ENCODE measurements at regions not wholly inside any gene's neighbourhood (a gene's known extent, or its start where the extent isn't known, plus 50 kb on each side); places are given as distances from the start of the nearest gene placed in this dataset.

DNA sequence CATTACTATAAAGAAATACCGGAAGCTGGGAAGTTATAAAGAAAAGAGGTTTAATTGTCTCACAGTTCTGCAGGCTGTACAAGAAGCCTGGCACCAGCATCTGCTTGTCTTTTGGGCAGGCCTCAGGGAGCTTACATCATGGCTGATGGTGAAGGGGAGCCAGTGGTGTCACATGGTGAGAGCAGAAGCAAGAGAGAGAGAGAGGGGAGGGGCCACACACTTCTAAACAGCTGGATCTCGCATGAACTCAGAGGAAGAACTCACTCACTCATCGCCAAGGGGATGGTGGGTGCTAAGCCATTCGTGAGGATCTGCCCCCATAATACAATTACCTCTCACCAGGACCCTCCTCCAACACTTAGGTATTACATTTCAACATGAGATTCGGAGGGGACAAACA, 51.8 kb upstream of the ANKRD34C start:
- TF ChIP-seq POLR2AphosphoS5 (IDR thresholded peaks at IDR 0.05) (no peak), EP300 (conservative IDR thresholded peaks at IDR 0.05; ENCODE audit: poor library complexity, severe bottlenecking) (no peak), SMC3 (conservative IDR thresholded peaks at IDR 0.05; ENCODE audit: poor library complexity) (no peak), MXI1 (conservative IDR thresholded peaks at IDR 0.05; ENCODE audit: poor library complexity, severe bottlenecking) (no peak), TAF1 (IDR thresholded peaks at IDR 0.05; ENCODE audit: low read depth) (no peak)
- TF ChIP-seq, protein P1, sequence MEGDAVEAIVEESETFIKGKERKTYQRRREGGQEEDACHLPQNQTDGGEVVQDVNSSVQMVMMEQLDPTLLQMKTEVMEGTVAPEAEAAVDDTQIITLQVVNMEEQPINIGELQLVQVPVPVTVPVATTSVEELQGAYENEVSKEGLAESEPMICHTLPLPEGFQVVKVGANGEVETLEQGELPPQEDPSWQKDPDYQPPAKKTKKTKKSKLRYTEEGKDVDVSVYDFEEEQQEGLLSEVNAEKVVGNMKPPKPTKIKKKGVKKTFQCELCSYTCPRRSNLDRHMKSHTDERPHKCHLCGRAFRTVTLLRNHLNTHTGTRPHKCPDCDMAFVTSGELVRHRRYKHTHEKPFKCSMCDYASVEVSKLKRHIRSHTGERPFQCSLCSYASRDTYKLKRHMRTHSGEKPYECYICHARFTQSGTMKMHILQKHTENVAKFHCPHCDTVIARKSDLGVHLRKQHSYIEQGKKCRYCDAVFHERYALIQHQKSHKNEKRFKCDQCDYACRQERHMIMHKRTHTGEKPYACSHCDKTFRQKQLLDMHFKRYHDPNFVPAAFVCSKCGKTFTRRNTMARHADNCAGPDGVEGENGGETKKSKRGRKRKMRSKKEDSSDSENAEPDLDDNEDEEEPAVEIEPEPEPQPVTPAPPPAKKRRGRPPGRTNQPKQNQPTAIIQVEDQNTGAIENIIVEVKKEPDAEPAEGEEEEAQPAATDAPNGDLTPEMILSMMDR (IDR thresholded peaks at IDR 0.05; ENCODE audit: poor library complexity, severe bottlenecking), result no peak
- Histone ChIP-seq H3K4me3 (ENCODE audit: low read length) (no peak overlapping the region), H3K27ac (ENCODE audit: low read length) (no peak overlapping the region), H3K27me3 (ENCODE audit: insufficient read depth, low read depth, low read length) (no peaks in the 10 kb centered on the region), H3K9me2 (ENCODE audit: insufficient read depth, low read length) (no peaks in the 10 kb centered on the region), H3K9me3 (ENCODE audit: low read length) (peaks cover 7% of the 10 kb centered on the region), H3K36me3 (ENCODE audit: insufficient read depth, low read length) (no peaks in the 10 kb centered on the region), H3K4me2 (ENCODE audit: low read length) (no peak overlapping the region), H3K79me2 (replicated peaks; ENCODE audit: insufficient read depth, low read length) (no peaks in the 10 kb centered on the region), H3F3A (ENCODE audit: insufficient read depth, low read length, poor library complexity, severe bottlenecking) (no peaks in the 10 kb centered on the region), H4K20me1 (ENCODE audit: insufficient read depth) (no peaks in the 10 kb centered on the region), H2AFZ (ENCODE audit: low read depth, low read length) (no peak overlapping the region), H3K9ac (ENCODE audit: low read length) (no peak overlapping the region)

- Histone ChIP-seq H3K4me3 (ENCODE audit: low read length) (no peak overlapping the region), H3K27ac (ENCODE audit: low read length) (no peak overlapping the region), H3K79me2 (replicated peaks; ENCODE audit: insufficient read depth, low read length) (no peaks in the 10 kb centered on the region), H4K20me1 (ENCODE audit: insufficient read depth) (no peaks in the 10 kb centered on the region), H3K9me2 (ENCODE audit: insufficient read depth, low read length) (no peaks in the 10 kb centered on the region), H3F3A (ENCODE audit: insufficient read depth, low read length, poor library complexity, severe bottlenecking) (no peaks in the 10 kb centered on the region), H2AFZ (ENCODE audit: low read depth, low read length) (no peak overlapping the region), H3K27me3 (ENCODE audit: insufficient read depth, low read depth, low read length) (no peaks in the 10 kb centered on the region), H3K36me3 (ENCODE audit: insufficient read depth, low read length) (no peaks in the 10 kb centered on the region), H3K9ac (ENCODE audit: low read length) (no peak overlapping the region), H3K9me3 (ENCODE audit: low read length) (no peaks in the 10 kb centered on the region), H3K4me2 (ENCODE audit: low read length) (no peak overlapping the region)
- TF ChIP-seq EZH2 (IDR thresholded peaks at IDR 0.05; ENCODE audit: borderline replicate concordance, insufficient read depth, low read length, poor library complexity, severe bottlenecking) (no peak), MXI1 (conservative IDR thresholded peaks at IDR 0.05; ENCODE audit: poor library complexity, severe bottlenecking) (no peak), TAF1 (IDR thresholded peaks at IDR 0.05; ENCODE audit: low read depth) (no peak), RAD21 (conservative IDR thresholded peaks at IDR 0.05) (no peak), SMC3 (conservative IDR thresholded peaks at IDR 0.05; ENCODE audit: poor library complexity) (no peak)
- TF ChIP-seq, protein P1 (IDR thresholded peaks at IDR 0.05; ENCODE audit: poor library complexity, severe bottlenecking), result no peak
Measured at GRCh38 chr15:79222808-79223207, 59.7 kb upstream of the ANKRD34C start.

DNA sequence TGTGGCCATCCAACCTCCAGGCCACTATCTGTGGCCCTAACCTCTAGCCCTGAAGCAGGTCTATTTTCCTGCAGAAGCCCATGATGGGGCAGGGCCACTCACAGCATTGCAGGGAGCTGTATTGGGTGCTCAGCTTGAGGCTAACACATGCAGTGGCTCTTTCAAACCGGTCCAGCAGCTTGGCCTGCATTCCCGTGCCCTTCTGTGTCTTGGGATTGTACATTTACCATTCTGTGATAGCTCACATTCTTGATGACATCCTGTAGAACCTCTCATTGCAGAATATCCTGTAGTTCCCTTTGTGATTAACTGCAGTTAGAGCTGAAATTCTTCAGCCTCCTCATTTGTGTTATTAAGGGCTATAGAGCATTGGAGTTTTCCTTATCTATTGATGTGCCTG, 60.8 kb upstream of the ANKRD34C start:
- Histone ChIP-seq H3F3A (ENCODE audit: insufficient read depth, low read length, poor library complexity, severe bottlenecking) (no peaks in the 10 kb centered on the region), H2AFZ (ENCODE audit: low read depth, low read length) (no peak overlapping the region), H3K4me2 (ENCODE audit: low read length) (no peak overlapping the region), H3K9me3 (ENCODE audit: low read length) (peaks cover 4% of the 10 kb centered on the region), H3K4me3 (ENCODE audit: low read length) (no peak overlapping the region), H3K36me3 (ENCODE audit: insufficient read depth, low read length) (no peaks in the 10 kb centered on the region), H4K20me1 (ENCODE audit: insufficient read depth) (no peaks in the 10 kb centered on the region), H3K79me2 (replicated peaks; ENCODE audit: insufficient read depth, low read length) (no peaks in the 10 kb centered on the region), H3K9me2 (ENCODE audit: insufficient read depth, low read length) (no peaks in the 10 kb centered on the region), H3K27ac (ENCODE audit: low read length) (no peak overlapping the region), H3K27me3 (ENCODE audit: insufficient read depth, low read depth, low read length) (no peaks in the 10 kb centered on the region), H3K9ac (ENCODE audit: low read length) (no peak overlapping the region)
- TF ChIP-seq, protein P1 (IDR thresholded peaks at IDR 0.05; ENCODE audit: poor library complexity, severe bottlenecking), result no peak
- TF ChIP-seq, protein P2, sequence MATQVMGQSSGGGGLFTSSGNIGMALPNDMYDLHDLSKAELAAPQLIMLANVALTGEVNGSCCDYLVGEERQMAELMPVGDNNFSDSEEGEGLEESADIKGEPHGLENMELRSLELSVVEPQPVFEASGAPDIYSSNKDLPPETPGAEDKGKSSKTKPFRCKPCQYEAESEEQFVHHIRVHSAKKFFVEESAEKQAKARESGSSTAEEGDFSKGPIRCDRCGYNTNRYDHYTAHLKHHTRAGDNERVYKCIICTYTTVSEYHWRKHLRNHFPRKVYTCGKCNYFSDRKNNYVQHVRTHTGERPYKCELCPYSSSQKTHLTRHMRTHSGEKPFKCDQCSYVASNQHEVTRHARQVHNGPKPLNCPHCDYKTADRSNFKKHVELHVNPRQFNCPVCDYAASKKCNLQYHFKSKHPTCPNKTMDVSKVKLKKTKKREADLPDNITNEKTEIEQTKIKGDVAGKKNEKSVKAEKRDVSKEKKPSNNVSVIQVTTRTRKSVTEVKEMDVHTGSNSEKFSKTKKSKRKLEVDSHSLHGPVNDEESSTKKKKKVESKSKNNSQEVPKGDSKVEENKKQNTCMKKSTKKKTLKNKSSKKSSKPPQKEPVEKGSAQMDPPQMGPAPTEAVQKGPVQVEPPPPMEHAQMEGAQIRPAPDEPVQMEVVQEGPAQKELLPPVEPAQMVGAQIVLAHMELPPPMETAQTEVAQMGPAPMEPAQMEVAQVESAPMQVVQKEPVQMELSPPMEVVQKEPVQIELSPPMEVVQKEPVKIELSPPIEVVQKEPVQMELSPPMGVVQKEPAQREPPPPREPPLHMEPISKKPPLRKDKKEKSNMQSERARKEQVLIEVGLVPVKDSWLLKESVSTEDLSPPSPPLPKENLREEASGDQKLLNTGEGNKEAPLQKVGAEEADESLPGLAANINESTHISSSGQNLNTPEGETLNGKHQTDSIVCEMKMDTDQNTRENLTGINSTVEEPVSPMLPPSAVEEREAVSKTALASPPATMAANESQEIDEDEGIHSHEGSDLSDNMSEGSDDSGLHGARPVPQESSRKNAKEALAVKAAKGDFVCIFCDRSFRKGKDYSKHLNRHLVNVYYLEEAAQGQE (IDR thresholded peaks at IDR 0.05; ENCODE audit: borderline replicate concordance), result no peak
- TF ChIP-seq POLR2AphosphoS5 (IDR thresholded peaks at IDR 0.05) (no peak), EZH2 (IDR thresholded peaks at IDR 0.05; ENCODE audit: borderline replicate concordance, insufficient read depth, low read length, poor library complexity, severe bottlenecking) (no peak), RAD21 (conservative IDR thresholded peaks at IDR 0.05) (no peak), MXI1 (conservative IDR thresholded peaks at IDR 0.05; ENCODE audit: poor library complexity, severe bottlenecking) (no peak), TAF1 (IDR thresholded peaks at IDR 0.05; ENCODE audit: low read depth) (no peak), SMC3 (conservative IDR thresholded peaks at IDR 0.05; ENCODE audit: poor library complexity) (no peak), EP300 (conservative IDR thresholded peaks at IDR 0.05; ENCODE audit: poor library complexity, severe bottlenecking) (no peak)

All from neural cell (in vitro differentiated cells).